ENCODE measurements at regions not wholly inside any gene's neighbourhood (a gene's known extent, or its start where the extent isn't known, plus 50 kb on each side); places are given as distances from the start of the nearest gene placed in this dataset.

DNA sequence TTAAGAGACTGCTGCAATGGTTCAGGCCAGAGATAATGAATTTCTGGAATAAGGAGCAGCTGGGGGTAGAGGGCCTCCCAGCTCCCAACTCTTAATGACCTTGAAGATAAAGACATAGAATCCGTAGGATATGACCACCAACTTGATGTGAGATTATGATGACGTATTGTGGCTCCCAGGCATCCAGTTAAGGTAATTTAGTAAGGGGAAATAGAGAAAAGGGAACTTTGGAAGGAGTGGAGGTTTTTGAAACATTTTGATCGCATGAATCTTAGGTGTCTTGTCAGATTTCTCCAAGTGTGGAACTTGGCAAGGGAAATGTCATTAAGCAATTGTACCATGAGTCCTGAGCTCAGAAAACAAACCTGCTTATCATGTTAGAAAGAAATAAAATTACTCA lies 277.3 kb upstream of the TANK start:
- TF ChIP-seq EGR1 (IDR thresholded peaks at IDR 0.05): no peak
- no peak for TF ChIP-seq YY1 (IDR thresholded peaks at IDR 0.05; ENCODE audit: low read depth)
- TF ChIP-seq TAF1 (IDR thresholded peaks at IDR 0.05; ENCODE audit: low read depth): no peak
- TF ChIP-seq, protein P1, sequence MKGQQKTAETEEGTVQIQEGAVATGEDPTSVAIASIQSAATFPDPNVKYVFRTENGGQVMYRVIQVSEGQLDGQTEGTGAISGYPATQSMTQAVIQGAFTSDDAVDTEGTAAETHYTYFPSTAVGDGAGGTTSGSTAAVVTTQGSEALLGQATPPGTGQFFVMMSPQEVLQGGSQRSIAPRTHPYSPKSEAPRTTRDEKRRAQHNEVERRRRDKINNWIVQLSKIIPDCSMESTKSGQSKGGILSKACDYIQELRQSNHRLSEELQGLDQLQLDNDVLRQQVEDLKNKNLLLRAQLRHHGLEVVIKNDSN (IDR thresholded peaks at IDR 0.05): no peak
- TF ChIP-seq NFIC (IDR thresholded peaks at IDR 0.05): no peak
- TF ChIP-seq TEAD4 (IDR thresholded peaks at IDR 0.05): no peak
- TF ChIP-seq, protein P2, sequence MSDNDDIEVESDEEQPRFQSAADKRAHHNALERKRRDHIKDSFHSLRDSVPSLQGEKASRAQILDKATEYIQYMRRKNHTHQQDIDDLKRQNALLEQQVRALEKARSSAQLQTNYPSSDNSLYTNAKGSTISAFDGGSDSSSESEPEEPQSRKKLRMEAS (IDR thresholded peaks at IDR 0.05): no peak
- no peak for TF ChIP-seq EP300 (IDR thresholded peaks at IDR 0.05; ENCODE audit: borderline replicate concordance)
- no peak for TF ChIP-seq ZBTB7A (IDR thresholded peaks at IDR 0.05; ENCODE audit: low read depth)

DNA sequence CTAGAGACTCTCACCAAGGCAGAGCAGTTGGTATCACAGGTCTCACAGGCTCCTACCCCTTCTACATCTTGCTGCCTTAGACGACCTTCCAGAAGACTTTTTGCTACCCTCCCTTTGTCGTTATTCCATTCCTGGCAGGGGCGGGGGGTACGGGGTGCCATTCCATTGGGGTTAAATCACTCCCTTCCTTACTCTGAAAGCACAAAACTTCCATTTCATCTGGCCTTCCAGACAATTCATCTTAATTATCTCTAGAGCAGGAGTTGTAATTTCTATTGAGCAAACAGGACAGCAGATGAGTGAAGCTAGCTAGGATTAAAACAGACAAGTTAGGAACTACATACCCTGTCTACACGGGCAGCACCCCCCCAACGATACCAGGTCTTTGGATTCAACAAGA lies 276.2 kb upstream of the TANK start:
- no peak for TF ChIP-seq FOXM1 (IDR thresholded peaks at IDR 0.05; ENCODE audit: borderline replicate concordance, low read depth)
- TF ChIP-seq, protein P2 (IDR thresholded peaks at IDR 0.05): no peak
- TF ChIP-seq, protein P3, sequence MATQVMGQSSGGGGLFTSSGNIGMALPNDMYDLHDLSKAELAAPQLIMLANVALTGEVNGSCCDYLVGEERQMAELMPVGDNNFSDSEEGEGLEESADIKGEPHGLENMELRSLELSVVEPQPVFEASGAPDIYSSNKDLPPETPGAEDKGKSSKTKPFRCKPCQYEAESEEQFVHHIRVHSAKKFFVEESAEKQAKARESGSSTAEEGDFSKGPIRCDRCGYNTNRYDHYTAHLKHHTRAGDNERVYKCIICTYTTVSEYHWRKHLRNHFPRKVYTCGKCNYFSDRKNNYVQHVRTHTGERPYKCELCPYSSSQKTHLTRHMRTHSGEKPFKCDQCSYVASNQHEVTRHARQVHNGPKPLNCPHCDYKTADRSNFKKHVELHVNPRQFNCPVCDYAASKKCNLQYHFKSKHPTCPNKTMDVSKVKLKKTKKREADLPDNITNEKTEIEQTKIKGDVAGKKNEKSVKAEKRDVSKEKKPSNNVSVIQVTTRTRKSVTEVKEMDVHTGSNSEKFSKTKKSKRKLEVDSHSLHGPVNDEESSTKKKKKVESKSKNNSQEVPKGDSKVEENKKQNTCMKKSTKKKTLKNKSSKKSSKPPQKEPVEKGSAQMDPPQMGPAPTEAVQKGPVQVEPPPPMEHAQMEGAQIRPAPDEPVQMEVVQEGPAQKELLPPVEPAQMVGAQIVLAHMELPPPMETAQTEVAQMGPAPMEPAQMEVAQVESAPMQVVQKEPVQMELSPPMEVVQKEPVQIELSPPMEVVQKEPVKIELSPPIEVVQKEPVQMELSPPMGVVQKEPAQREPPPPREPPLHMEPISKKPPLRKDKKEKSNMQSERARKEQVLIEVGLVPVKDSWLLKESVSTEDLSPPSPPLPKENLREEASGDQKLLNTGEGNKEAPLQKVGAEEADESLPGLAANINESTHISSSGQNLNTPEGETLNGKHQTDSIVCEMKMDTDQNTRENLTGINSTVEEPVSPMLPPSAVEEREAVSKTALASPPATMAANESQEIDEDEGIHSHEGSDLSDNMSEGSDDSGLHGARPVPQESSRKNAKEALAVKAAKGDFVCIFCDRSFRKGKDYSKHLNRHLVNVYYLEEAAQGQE (IDR thresholded peaks at IDR 0.05; ENCODE audit: low read depth): no peak
- no peak for TF ChIP-seq TCF12 (IDR thresholded peaks at IDR 0.05; ENCODE audit: low read depth)
- TF ChIP-seq EGR1 (IDR thresholded peaks at IDR 0.05): no peak
- no peak for TF ChIP-seq NFIC (IDR thresholded peaks at IDR 0.05)
- no peak for TF ChIP-seq CREB1 (IDR thresholded peaks at IDR 0.05; ENCODE audit: low read depth)
- TF ChIP-seq, protein P1 (IDR thresholded peaks at IDR 0.05): no peak
- TF ChIP-seq EP300 (IDR thresholded peaks at IDR 0.05; ENCODE audit: borderline replicate concordance): no peak
- no peak for TF ChIP-seq TEAD4 (IDR thresholded peaks at IDR 0.05)
- TF ChIP-seq CEBPB (IDR thresholded peaks at IDR 0.05): no peak
- no peak for TF ChIP-seq ZBTB7A (IDR thresholded peaks at IDR 0.05; ENCODE audit: low read depth)

DNA sequence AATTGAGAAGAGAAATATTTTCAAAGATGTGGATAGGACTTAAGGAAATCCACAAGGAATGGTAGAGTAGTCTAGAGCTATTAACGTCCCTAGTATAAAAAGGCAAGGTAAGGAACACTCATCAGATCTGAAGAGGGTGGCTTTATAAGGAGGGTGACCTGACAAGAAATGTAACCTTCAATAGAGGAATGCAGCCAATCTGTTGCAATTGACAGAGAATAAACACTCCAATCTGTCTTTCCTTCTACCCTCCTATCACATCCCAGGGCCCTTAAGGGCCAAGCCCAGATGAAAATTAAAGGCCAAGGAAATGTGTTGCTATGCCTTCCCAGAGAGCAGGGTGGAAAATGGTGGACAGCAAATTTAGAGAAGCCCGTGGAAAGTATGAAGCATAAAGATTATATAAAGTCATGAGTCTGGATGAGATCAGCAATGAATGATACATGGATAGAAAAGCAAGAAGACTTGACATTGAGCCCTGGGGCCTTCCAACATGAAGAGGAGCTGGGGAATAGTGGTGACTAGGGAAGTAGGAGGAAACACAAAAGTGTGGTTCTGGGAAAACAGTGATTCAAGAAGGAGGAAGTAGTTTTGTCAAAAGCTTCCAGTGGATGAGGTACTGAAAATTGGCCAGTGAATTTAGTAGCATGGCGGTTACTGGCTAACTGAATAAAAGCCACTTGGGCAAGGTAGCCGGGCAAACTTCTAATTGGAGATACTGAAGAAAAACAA lies 270.6 kb upstream of the TANK start:
- TF ChIP-seq, protein P3 (IDR thresholded peaks at IDR 0.05; ENCODE audit: low read depth): no peak
- TF ChIP-seq TAF1 (IDR thresholded peaks at IDR 0.05; ENCODE audit: low read depth) (no peak), FOXM1 (IDR thresholded peaks at IDR 0.05; ENCODE audit: borderline replicate concordance, low read depth) (no peak), TCF12 (IDR thresholded peaks at IDR 0.05; ENCODE audit: low read depth) (no peak), EGR1 (IDR thresholded peaks at IDR 0.05) (no peak)
- TF ChIP-seq, protein P1 (IDR thresholded peaks at IDR 0.05): no peak

DNA sequence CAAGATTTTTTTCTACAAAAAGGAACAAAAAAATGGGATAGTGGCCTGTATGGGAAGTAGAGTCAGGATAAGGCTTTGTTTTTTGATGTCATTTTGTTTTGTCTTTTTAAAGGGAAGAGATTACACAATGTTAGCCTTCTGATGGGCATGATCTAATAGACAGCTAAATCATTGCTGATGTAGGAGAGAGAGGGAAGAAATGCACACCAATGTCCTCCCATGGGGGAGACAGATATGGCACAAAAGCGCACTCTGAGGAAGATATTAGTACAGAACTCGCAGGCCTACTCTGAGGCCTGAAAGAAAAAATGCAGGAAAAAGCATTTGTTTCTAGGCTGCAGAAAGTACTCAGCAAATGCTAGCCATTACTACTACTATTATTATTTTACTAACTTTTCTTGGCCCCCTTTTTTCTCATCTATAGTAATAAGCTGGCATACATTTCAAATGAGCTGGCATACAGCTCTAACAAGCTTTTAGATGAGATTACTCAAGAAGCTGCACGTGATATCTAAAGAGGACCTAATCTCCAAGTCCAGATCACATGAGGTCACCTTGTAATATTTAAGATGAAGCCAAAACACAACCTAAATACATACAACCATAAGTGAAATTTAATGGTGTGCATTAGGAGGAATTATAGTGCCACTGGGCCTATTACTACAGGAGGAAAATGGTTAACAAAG lies 269.4 kb upstream of the TANK start:
- TF ChIP-seq EGR1 (IDR thresholded peaks at IDR 0.05): no peak
- TF ChIP-seq, protein P2 (IDR thresholded peaks at IDR 0.05): no peak
- no peak for TF ChIP-seq ZBTB7A (IDR thresholded peaks at IDR 0.05; ENCODE audit: low read depth)
- TF ChIP-seq, protein P3 (IDR thresholded peaks at IDR 0.05; ENCODE audit: low read depth): no peak
- no peak for TF ChIP-seq TEAD4 (IDR thresholded peaks at IDR 0.05)
- TF ChIP-seq EP300 (IDR thresholded peaks at IDR 0.05; ENCODE audit: borderline replicate concordance): no peak
- TF ChIP-seq RAD21 (IDR thresholded peaks at IDR 0.05; ENCODE audit: low read depth): no peak
- no peak for TF ChIP-seq TCF12 (IDR thresholded peaks at IDR 0.05; ENCODE audit: low read depth)
- no peak for TF ChIP-seq FOXM1 (IDR thresholded peaks at IDR 0.05; ENCODE audit: borderline replicate concordance, low read depth)
- no peak for TF ChIP-seq CEBPB (IDR thresholded peaks at IDR 0.05)
- no peak for TF ChIP-seq NFIC (IDR thresholded peaks at IDR 0.05)
- TF ChIP-seq, protein P1 (IDR thresholded peaks at IDR 0.05): no peak
- TF ChIP-seq TAF1 (IDR thresholded peaks at IDR 0.05; ENCODE audit: low read depth): no peak
- TF ChIP-seq CREB1 (IDR thresholded peaks at IDR 0.05; ENCODE audit: low read depth): no peak

Data from Ishikawa (cell line).